D341Med (cell line): ENCODE measurements at regions not wholly inside any gene's neighbourhood (a gene's known extent, or its start where the extent isn't known, plus 50 kb on each side); places are given as distances from the start of the nearest gene placed in this dataset.

Experiments
- DNase-seq: peaks from one replicate; pipeline ENCODE4 v3.0.0; 2012; ENCODE audit warnings: low spot score

DNA sequence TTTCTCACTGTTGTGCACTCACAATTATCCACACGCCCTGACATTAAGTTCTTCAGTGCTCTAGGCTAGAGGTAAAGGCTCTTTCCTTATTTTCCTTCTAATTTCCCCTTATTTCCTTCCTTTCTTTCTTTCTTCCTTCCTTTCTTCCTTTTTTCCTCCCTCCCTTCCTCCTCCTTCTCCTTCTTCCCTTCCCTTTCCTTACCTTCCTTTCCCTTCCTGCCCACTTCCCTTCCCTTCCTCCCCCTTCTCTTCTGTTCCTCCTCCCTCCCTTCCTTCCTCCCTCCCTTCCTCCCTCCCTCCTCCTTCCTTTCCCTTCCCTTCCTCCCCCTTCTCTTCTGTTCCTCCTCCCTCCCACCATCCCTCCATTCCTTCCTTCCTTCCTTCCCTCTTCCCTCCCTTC lies 317.0 kb upstream of the IRX1 start:
- DNase-seq: no peak

DNA sequence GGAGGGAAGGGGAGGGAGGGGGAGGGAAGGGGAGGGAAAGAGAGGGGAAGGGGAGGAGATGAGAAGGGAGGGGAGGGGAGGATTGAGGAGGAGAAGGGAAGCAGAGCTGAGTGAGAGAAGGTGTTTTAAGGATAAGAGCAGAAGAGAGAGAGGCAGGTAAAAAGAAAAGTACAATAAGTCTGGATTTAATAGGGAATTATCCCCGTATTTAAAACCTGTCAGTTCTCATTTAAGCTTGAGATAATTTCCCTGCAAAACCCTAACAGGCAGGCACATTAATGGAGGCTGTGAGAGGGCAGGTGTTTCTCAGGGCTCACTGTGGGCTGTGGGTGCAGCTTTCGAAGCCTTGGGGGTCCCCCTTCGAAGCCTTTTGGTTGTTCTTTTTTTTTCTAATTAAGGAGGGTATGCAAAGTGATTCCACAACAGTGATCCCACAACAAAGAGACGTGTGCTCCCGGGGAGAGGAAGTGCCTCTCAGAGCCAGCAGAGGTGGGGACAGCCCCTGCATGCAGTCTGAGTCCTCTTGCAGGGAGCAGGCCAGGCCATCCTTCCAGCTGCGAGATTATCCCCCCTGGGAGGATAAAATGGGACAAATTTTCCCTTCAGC lies 317.9 kb upstream of the IRX1 start:
- no peak for DNase-seq

DNA sequence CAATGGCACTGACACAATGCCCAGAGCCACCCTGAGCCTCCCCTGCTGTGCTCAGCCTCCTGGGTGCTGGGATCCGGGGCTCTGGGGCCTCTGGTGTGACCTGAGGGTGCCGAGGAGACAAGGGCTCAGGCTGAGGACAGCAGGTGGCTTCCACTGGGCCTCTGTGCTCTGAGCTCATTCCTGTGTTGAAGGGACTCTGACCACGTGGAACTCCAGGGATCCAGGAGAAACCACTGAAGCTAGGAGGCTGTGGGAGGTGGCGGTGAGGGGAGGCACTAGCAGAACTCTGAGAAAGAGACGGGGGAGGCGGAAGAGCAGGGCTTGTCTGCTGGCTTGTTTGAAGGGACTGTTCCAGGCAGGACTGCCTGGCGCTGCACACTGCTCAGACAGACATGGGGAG lies 318.7 kb upstream of the IRX1 start:
- no peak for DNase-seq

DNA sequence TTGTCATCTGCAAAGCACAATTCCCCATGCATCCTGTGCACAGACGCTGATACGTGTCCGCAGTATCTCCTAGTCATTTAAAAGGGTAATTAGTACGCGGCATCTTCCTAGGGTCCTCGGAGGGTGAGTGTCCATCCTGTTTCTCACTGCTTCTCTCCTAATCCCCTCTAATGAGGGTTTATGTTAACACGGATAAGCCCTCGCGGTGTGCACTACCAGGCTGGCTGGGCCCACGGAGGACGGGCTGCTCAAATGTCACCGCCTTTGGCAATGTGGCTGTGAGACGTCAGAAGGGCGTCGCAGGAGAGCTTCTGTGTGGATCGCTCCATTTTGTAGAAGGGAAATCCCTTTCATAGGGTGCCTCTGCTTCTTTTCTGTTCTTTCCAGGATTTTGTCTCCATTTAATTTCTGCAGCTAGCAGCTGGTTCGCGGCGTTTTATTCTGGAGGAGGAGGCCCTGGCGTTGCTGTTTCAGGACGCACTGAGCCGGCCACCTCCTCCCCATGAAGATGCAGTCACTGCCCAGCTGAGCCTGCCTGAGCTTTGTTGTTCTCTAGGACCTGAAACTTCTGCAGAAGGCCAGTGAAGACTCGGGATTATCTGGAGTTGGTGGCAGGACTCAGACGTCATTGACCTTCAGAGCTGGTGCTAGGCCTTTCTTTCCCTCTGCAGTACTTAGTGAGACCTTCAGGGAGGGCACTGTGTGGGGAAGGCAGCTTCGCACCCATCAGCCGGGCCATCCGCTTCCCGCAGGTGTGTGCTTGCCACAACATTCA lies 326.1 kb upstream of the IRX1 start:
- no peak for DNase-seq

DNA sequence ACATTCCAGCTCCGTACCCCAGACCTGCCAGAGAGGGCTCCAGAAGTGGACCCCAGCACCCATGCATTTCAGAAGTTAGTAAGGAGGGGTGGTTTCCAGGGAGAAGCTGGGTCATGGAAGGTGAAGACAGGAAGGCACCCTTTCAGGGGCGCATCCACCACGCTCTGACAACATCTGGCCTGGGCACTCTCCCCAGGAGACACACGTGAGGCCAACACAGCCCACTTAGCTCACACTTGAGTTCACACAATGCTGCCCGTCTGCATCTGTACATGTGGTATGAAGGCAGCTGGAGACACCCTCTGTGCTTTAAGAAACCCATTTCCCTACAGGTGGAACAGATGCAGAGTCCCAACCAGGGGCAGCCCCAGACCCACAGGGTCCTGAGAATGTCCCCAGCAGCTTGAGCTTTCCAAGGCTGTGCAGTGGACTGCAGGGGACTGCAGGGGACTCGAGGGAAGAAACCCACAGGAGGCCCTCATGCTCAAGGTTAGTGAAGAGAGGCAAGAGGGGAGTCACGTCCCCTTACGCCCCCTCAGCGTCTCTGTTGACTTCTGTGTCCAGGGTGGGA lies 326.8 kb upstream of the IRX1 start:
- DNase-seq: no peak

DNA sequence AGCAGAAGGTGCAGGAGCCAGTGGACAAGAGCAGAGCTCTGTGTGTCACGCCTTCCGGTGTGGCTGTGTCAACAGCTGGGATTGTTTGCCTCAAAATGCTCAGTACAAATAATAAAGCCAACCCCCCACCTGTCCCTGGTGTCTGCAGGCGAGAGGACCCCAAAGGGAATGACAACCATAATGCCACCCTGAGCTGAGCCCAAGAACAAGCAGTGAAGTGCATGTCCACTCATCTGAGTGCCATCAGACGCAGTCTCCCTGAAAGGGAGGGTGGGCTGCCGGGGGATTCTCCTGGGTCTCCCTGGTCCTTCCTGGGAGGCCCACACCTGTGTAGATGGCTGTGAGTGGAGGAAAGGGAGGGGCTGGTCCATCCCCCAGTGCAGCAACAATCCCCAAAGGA lies 328.8 kb upstream of the IRX1 start:
- DNase-seq: no peak

DNA sequence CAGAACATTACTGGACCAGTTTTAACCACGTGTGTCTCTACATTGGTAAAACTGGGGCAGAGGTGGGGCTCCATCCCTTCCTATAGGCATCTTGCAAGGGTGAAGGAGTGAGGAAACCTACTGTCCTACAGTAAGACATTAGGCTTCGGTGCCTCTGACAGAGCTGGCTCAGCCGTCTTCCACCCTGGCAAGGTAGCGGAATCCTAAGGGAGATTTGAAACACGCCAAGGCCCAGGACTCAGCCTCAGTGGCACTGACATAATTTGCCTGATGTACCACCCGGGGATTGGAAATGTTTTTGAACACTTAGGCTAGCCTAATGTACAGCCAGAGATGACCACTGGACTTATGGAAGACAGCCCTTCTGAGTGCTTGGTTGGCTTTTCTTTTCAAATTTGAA lies 329.7 kb upstream of the IRX1 start:
- no peak for DNase-seq

DNA sequence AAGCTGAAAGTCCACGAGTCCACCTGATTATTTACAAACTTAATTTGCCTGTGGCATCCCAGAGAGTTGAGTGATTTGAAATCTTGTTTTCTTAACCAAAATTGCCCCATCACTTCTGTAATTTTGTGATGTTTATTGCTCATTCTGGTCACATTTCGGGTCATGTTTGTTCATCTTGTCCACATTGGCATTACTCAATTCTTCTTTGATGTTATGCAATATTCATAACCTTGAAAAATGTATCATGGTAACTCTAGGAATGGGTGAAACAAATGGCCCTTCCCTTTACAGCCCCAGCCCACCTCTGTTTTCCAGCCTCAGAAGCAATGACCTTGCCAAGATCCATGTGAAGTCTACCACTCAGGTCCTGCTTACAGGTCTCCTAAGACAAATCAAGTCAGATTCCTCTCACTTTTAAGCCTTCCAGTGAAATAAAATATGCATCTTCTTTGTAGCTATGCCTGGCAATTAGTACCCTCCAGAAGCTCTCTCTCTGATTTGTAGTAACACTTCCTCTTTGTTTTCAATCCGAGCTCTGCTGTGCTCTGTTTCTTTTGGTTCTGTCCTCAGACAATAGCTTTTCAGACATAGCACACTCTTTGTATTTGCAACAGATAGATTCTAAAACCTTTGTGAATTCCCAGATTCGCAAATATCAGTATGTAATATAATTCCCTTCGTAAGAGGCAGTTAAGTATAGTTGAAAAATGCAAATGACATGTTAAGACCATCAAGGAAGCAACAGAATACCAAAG lies 330.3 kb upstream of the IRX1 start:
- DNase-seq: no peak

DNA sequence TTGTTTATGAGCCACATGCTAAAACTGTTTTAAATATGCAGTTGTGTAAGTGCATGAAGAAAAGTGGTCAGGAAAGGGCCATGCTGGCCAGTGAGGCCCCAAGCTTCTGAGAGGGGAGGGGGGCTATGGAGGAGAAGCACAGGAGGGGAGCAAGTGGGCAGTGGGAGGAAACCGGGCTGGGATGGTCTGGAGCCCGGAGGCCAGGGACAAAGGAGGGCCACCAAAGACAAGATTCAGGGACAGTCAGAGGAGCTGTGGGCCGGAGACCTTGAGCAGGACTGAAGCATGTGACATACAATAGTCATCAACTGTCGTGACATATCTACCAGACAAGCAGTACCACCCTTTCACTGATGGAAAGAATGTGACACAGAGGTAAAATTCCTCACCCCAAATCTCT lies 333.2 kb upstream of the IRX1 start:
- no peak for DNase-seq

DNA sequence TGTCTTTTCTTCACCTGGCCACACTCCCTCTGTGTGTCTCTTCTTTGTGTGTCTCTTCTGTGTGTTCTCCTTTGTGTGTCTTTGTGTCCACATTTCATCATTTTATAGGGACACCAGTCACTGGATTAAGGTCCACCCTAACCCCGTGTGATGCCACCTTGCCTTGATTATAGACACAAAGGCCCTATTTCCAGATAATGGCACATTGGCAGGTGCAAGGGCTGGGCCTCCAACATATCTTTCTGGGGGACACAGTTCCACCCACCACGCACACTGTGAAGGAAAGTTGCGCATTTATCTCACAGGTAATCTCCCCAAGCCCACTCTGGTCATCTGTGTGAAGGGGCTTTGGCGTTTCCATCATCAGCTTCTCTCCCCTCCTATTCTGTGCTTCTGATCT lies 334.6 kb upstream of the IRX1 start:
- no peak for DNase-seq

DNA sequence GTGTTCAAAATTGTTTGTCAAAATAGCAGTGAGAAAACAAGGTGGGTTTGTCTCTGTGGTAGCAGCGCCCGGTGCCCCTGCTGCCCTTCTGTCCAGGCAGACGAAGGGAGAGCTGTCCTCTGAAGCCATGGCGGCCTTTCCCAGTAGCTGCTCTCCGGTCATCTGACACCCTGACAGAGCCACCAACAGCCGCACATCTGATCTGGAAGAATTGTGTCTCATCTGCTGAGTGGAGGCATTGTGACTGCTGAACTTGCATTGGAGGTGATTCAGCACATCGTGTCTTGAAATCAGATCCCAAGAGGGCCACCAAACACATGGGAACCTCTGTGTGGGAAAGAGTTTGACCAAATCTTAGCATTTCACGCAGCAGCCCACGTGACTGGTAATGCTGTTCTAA lies 337.6 kb upstream of the IRX1 start:
- no peak for DNase-seq

DNA sequence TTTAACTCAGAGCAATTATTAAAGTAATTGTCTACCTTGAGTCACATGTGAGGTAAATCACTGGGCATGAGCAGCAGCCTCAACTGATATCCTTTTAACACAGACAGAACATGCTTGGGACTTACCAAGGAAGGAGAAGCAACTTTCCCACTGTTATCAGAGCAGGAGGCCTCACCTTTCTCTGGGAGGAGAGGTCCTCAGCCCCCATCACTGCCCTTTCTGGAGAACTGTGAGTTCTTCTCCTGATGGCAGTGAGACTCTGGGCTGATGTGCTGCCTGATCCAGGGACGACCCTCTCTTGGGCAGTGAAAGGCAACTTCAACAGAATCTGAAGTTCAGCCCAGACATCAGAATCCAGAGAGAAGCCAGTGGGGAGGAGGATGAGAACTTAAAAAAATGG lies 343.4 kb upstream of the IRX1 start:
- no peak for DNase-seq

DNA sequence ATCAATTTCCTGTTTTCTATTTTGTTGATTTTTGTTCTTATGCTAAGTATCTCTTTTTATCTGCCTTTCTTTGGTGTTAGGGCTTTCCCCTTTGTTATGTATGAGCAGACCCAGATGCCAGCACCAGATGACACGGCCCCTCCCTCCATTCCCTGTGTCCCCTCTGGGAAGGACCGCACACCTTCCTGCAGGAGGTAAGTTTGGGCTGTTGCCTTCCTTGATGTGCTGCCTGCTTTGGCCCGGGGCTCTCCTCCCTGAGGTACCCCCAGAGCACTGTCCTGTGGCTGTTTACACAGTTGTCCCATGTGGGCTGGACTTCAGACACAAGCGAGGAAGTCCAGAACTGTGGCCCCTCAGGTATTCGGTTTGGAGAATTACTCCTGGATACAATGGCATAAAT lies 343.8 kb upstream of the IRX1 start:
- DNase-seq: no peak

DNA sequence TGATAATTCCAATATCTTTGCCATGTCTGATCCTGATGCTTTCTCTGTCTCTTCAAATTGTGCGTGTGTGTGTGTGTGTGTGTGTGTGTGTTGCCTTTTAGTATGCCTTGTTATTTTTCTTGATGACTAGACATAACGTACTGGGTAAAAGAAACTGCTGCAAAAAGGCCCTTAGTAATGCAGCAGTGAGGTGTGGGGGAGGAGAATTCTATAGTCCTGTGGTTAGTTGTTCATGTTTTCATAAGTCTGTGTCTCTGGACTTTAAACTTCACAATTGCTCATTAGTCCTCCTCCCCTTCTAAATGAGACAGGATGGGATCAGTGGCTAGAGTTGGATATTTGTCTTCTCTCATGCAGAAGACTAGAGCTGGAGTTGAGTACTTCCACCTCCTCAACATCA lies 346.2 kb upstream of the IRX1 start:
- DNase-seq: no peak

DNA sequence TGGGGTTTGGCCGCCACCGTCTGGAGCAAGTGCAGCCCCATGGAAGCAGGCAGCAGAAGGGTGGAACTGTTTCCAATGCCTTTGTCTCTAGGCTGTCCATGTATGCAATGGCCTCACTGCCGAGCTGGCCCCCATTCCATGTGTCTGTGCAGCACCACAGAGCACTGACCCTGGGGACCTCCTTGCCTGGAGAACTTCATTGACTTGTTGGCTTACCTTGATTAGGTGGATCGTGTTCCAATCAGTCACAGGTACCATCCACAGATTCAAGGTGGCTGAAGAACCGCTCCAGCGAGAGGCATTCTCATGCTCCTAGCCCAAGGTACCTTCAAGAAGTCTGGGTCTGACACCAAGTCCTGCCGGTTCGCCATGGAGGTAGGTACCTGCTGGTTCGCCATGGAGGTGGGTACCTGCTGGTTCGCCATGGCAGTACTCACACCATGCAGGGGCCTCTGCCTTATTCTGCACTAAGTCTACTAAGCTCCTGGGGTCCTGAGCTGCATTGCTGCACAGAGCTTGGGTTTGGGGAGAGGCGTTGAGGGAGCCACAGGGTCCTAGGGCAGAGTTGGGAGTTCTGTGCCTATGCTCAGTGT lies 358.3 kb upstream of the IRX1 start:
- DNase-seq: no peak

DNA sequence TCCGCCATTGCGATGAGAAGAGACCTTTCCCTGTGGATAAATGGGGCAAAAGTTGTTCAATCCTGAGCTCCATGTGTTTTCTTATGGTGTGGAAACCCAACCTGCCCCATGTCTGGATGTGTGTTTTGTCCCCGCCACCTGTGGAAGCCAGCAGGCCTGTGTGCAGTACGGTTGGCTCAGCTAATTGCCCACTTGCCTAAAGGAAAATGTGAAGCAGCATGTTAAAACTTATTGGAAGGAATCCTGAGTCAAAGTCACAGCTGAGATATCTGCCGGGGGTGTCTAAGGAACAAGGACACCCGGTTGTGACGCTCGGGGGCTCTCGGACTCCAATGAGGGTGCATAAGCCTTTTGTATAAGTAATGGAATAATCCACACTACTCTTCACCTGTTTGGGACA lies 361.1 kb upstream of the IRX1 start:
- DNase-seq: no peak

DNA sequence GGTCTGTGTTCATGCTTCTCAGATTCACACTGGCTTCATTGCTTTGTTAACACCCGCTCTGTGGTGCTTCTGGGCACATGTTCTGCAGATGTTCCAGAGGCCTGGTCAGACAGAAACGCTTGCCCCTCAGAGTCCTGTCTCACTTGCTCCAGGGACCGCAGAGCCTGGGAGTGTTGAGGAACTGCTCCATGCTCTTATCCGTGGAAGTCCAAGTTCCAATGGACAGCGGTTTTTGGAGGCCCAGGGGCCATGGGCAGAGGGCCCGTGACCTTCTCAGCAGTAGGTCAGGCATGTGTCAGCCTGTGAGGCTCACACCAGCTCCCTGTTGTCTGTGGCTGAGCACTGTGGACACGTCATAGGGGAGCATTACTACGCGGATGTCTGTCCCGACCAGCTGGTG lies 364.7 kb upstream of the IRX1 start:
- DNase-seq: no peak

DNA sequence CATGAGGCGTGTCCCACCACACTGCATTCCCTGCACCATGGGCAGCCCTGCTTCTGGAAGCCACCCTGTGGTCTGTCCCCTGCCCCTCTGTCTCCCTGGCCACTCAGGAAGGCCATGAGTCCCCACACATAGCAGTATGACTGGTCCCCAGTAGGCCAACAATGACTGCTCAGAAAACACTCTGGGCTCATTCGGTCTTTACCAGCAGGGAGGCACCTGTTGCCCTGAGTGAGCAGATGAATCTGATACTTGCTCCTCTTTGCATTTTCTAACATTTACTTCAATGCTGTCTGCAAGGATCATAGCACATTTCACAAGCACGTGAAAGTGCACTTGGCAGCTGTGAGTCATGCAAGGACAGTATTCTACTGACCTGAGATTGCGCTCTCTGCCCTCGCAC lies 365.4 kb upstream of the IRX1 start:
- DNase-seq: no peak

DNA sequence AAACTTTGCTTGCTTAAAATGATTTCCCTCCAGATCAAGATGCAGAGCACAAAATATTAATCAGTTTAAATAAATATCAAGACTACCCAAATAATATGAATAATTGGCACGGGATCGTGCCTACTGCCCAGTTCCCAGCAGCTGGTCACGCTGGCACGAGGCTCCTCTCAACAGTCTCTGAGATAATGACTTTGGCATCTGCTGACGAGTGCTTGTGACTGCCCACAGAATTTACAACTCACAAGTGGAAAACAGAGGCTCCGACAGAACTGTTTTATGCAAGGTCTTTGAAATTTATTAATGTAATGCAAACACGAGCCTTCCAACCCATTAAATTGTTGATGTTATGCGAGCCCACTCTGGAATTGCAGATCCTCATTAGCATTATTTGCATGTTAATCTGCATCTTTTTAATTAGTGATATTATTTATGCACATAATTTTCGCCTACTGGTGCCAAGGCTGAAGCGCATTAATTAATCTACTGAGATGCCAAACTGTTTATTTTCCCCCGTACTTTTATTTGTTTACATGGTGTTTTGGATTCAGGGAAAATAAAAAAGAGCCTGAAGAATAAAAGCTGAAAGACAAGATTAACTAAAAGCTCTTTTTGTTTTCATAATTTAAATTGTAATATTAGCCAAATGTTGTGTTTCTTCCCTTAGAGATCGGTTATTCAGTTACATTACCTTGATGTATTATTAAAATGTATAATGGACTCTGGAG lies 369.3 kb upstream of the IRX1 start:
- DNase-seq: no peak

DNA sequence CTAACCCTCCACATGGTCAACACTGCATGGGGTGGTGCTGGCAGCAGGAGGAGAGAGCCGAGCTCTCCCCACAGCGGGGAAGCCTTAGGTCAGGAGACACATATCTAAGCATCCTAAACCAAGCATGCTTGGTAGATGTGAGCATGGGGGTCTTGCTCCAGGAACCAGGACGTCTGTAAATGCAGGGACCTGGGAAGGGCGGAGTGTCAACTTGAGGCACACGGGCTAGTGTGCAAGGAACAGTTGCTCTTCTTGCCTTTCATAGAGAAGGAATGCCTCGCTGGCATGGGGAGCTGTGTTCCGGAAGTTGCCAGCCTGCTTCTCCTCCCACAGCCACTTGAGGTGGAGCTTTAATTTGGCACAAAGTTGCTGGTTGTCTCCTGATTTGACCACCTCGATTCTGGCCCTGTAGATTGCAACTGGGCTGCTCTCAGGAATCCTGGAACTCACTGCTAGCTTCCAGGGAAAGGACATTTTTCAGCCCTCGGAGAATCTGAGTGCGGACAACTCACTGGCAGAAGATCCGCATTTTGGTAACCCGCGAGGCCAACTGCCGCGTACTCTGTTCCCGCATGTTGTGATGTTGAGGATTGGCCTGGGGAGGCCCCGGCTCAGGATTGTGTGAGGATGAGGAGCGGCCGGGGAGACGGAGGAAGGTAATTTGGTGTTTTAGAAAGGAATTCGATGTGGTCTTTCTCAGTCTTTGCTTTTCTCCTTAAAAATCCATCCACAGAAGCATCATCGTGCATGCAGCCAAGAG lies 370.3 kb upstream of the IRX1 start:
- DNase-seq: no peak

DNA sequence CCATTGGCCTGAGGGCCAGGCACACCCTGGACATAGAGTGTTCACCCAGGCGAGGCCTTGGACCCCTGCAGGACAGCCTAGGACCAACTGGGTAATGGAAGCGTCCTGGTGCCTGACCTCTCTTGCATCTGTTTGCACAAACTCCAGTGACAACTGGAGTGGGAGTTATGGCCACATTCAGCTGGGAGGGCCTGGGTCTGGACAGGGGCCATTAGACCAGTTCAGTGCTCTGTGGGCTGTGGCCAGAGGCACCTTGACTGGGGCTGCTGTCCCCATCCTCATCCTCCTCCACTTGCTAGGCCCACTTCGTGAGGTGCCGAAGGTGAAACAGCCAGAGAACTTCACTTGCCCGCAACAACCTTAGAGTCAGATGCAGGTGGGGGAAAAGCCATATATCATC lies 372.7 kb upstream of the IRX1 start:
- no peak for DNase-seq
